ENCODE measurements at regions not wholly inside any gene's neighbourhood (a gene's known extent, or its start where the extent isn't known, plus 50 kb on each side); places are given as distances from the start of the nearest gene placed in this dataset.

- intact Hi-C loops (cut with DNase I): no loop called here
- no peaks in the 10 kb centered on the region for H3K4me1 ChIP-seq
- DNase-seq: no peak
- 73 to 74% methylated on average over 6 of the region's 6 CpGs for WGBS, 2 donors
- ATAC-seq: no peak
- H3K27ac ChIP-seq: no peak overlapping the region
- no peaks in the 10 kb centered on the region for H3K27me3 ChIP-seq
- H3K9me3 ChIP-seq: no peaks in the 10 kb centered on the region
- no peaks in the 10 kb centered on the region for H3K36me3 ChIP-seq (replicated peaks in 1 of 2; ENCODE audit: insufficient read depth in 1 of 2, low read depth in 2 of 2)
- no peak overlapping the region for H3K4me3 ChIP-seq
- TF ChIP-seq CTCF (IDR thresholded peaks at IDR 0.05): no peak
- no peak for TF ChIP-seq POLR2A (IDR thresholded peaks at IDR 0.05)
Observed at GRCh38 chr2:57902578-57902977, 144.0 kb upstream of the VRK2 start.

GRCh38 chr2:57906152-57906732 is 140.4 kb upstream of the VRK2 start:
- H3K9me3 ChIP-seq: no peaks in the 10 kb centered on the region
- intact Hi-C loops (cut with DNase I): no loop called here
- H3K36me3 ChIP-seq (replicated peaks in 1 of 2; ENCODE audit: insufficient read depth in 1 of 2, low read depth in 2 of 2): no peaks in the 10 kb centered on the region
- DNase-seq (no peak), ATAC-seq (peak; percentile 74)
- WGBS, 2 donors: 23 to 27% methylated on average over 5 of the region's 5 CpGs
- no peaks in the 10 kb centered on the region for H3K4me1 ChIP-seq
- TF ChIP-seq POLR2A (IDR thresholded peaks at IDR 0.05): no peak
- peak; percentile 31 to 80 (median 72) for TF ChIP-seq CTCF (IDR thresholded peaks at IDR 0.05)
- no peak overlapping the region for H3K27ac ChIP-seq
- H3K4me3 ChIP-seq: no peak overlapping the region
- no peaks in the 10 kb centered on the region for H3K27me3 ChIP-seq

GRCh38 chr2:57907411-57907810 is 139.2 kb upstream of the VRK2 start:
- no peak overlapping the region for H3K27ac ChIP-seq
- 85 to 96% methylated on average over 1 of the region's 1 CpG for WGBS, 2 donors
- ATAC-seq: no peak
- H3K36me3 ChIP-seq (replicated peaks in 1 of 2; ENCODE audit: insufficient read depth in 1 of 2, low read depth in 2 of 2): no peaks in the 10 kb centered on the region
- TF ChIP-seq CTCF (IDR thresholded peaks at IDR 0.05): no peak
- no peak for TF ChIP-seq POLR2A (IDR thresholded peaks at IDR 0.05)
- no peaks in the 10 kb centered on the region for H3K9me3 ChIP-seq
- H3K4me3 ChIP-seq: no peak overlapping the region
- H3K27me3 ChIP-seq: no peaks in the 10 kb centered on the region
- no peaks in the 10 kb centered on the region for H3K4me1 ChIP-seq
- no peak for DNase-seq
- intact Hi-C loops (cut with DNase I): no loop called here

GRCh38 chr2:57908736-57909161 is 137.9 kb upstream of the VRK2 start:
- Histone ChIP-seq H3K4me1 (no peaks in the 10 kb centered on the region), H3K9me3 (no peaks in the 10 kb centered on the region), H3K36me3 (replicated peaks in 1 of 2; ENCODE audit: insufficient read depth in 1 of 2, low read depth in 2 of 2) (no peaks in the 10 kb centered on the region), H3K27ac (no peak overlapping the region), H3K27me3 (no peaks in the 10 kb centered on the region), H3K4me3 (no peak overlapping the region)
- intact Hi-C loops (cut with DNase I): no loop called here
- TF ChIP-seq POLR2A (IDR thresholded peaks at IDR 0.05) (no peak), CTCF (IDR thresholded peaks at IDR 0.05) (no peak)
- WGBS, 2 donors: 42 to 46% methylated on average over 2 of the region's 2 CpGs
- DNase-seq (no peak), ATAC-seq (no peak)

- H3K27ac ChIP-seq: no peak overlapping the region
- intact Hi-C loops (cut with DNase I): no loop called here
- DNase-seq (no peak), ATAC-seq (no peak)
- TF ChIP-seq CTCF (IDR thresholded peaks at IDR 0.05): no peak
- TF ChIP-seq POLR2A (IDR thresholded peaks at IDR 0.05): no peak
- H3K4me3 ChIP-seq: no peak overlapping the region
- no peaks in the 10 kb centered on the region for H3K27me3 ChIP-seq
- H3K4me1 ChIP-seq: no peaks in the 10 kb centered on the region
- H3K9me3 ChIP-seq: no peaks in the 10 kb centered on the region
- no peaks in the 10 kb centered on the region for H3K36me3 ChIP-seq (replicated peaks in 1 of 2; ENCODE audit: insufficient read depth in 1 of 2, low read depth in 2 of 2)
- WGBS, 2 donors: 90 to 96% methylated on average over 1 of the region's 1 CpG
Observed at GRCh38 chr2:57918126-57918525, 128.5 kb upstream of the VRK2 start.
